ENCODE measurements at regions not wholly inside any gene's neighbourhood (a gene's known extent, or its start where the extent isn't known, plus 50 kb on each side); places are given as distances from the start of the nearest gene placed in this dataset.
A peak's percentile ranks its signal among the peaks of the same experiment; 100 is the strongest.

- no peak for TF ChIP-seq CTCF (IDR thresholded peaks at IDR 0.05; ENCODE audit: insufficient read depth, low read depth, low read length, missing control alignments)
- no peak for DNase-seq (ENCODE audit: low read depth)
Observed at GRCh38 chr2:17430326-17430725, 87.9 kb downstream of the RAD51AP2 start.

GRCh38 chr2:17429130-17429529 lies 89.1 kb downstream of the RAD51AP2 start:
- H3K4me3 ChIP-seq (ENCODE audit: low read length) = no peak overlapping the region
- TF ChIP-seq CTCF (IDR thresholded peaks at IDR 0.05; ENCODE audit: insufficient read depth, low read depth, low read length, missing control alignments) = no peak
- DNase-seq (ENCODE audit: low read depth) = peak; percentile 94

More at GRCh38 chr2:17430326-17430725, 87.9 kb downstream of the RAD51AP2 start:
- H3K4me3 ChIP-seq (ENCODE audit: low read length) = no peak overlapping the region

- DNase-seq (ENCODE audit: low read depth) = no peak
- TF ChIP-seq CTCF (IDR thresholded peaks at IDR 0.05; ENCODE audit: insufficient read depth, low read depth, low read length, missing control alignments) = no peak
- no peak overlapping the region for H3K4me3 ChIP-seq (ENCODE audit: low read length)
Observed at GRCh38 chr2:17427401-17427800, 90.8 kb downstream of the RAD51AP2 start.

- H3K4me3 ChIP-seq (ENCODE audit: low read length) = no peak overlapping the region
- TF ChIP-seq CTCF (IDR thresholded peaks at IDR 0.05; ENCODE audit: insufficient read depth, low read depth, low read length, missing control alignments) = no peak
- peak; percentile 72 for DNase-seq (ENCODE audit: low read depth)
Observed at GRCh38 chr2:17426743-17427142, 91.5 kb downstream of the RAD51AP2 start.

GRCh38 chr2:17422061-17422460 lies 96.2 kb downstream of the RAD51AP2 start:
- TF ChIP-seq CTCF (IDR thresholded peaks at IDR 0.05; ENCODE audit: insufficient read depth, low read depth, low read length, missing control alignments) = no peak
- no peak for DNase-seq (ENCODE audit: low read depth)
- H3K4me3 ChIP-seq (ENCODE audit: low read length) = no peak overlapping the region

- no peak overlapping the region for H3K4me3 ChIP-seq (ENCODE audit: low read length)
- peak; percentile 98 for DNase-seq (ENCODE audit: low read depth)
- no peak for TF ChIP-seq CTCF (IDR thresholded peaks at IDR 0.05; ENCODE audit: insufficient read depth, low read depth, low read length, missing control alignments)
Observed at GRCh38 chr2:17416884-17417391, 101.3 kb downstream of the RAD51AP2 start.

GRCh38 chr2:17413036-17413435 lies 105.2 kb downstream of the RAD51AP2 start:
- H3K4me3 ChIP-seq (ENCODE audit: low read length) = no peak overlapping the region
- TF ChIP-seq CTCF (IDR thresholded peaks at IDR 0.05; ENCODE audit: insufficient read depth, low read depth, low read length, missing control alignments) = no peak
- no peak for DNase-seq (ENCODE audit: low read depth)
